ENCODE measurements at regions not wholly inside any gene's neighbourhood (a gene's known extent, or its start where the extent isn't known, plus 50 kb on each side); places are given as distances from the start of the nearest gene placed in this dataset.

- no peak for DNase-seq (ENCODE audit: low spot score)
- no peak for TF ChIP-seq CTCF (IDR thresholded peaks at IDR 0.05; ENCODE audit: extremely low read depth, missing control alignments)
Measured at GRCh38 chr3:162677475-162677874, 1180.9 kb downstream of the OTOL1 start.

DNA sequence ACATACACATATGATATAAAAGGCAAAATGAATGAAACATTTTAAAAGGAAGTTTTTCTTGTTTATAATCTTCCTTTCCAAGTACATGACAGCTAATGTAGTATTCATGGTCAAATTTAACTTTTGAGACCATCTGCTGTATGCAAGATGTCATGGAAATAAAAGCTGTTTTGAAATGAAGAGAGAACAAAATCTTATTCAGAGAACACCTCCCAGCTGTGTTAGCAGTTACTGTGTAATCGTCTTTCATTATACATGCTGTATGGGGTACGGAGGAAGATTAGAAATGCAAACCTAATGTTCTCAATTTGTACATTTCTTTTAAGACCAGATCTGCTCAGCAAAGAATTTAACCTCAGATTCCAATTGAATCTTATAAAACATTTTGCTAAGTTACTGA, 1182.3 kb downstream of the OTOL1 start:
- DNase-seq (ENCODE audit: low spot score), result no peak
- no peak for TF ChIP-seq CTCF (IDR thresholded peaks at IDR 0.05; ENCODE audit: extremely low read depth, missing control alignments)

DNA sequence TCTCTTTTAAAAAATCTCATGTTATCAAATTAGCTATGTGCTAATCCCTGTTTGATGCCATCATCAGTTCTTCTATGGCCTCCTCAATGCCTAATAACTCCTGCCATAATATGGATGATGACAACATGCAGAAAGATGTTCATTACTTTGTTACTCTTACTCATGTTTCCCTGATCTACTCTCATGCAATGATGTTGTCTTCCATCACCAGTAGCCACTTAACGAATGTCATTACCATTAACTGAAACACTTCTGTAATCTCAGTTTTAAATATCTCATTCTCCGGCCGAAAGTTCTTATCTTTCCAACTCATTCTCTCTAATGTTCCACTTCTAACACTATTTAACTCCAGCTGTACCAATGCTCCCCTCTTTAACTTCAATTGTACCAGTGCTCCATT, 1187.7 kb downstream of the OTOL1 start:
- TF ChIP-seq CTCF (IDR thresholded peaks at IDR 0.05; ENCODE audit: extremely low read depth, missing control alignments), result no peak

GRCh38 chr3:162699291-162699690, 1202.7 kb downstream of the OTOL1 start:
- no peak for DNase-seq (ENCODE audit: low spot score)
- TF ChIP-seq CTCF (IDR thresholded peaks at IDR 0.05; ENCODE audit: extremely low read depth, missing control alignments), result no peak

More for the DNA sequence above, 1187.7 kb downstream of the OTOL1 start:
- DNase-seq (ENCODE audit: low spot score), result no peak

- no peak for DNase-seq (ENCODE audit: low spot score)
- no peak for TF ChIP-seq CTCF (IDR thresholded peaks at IDR 0.05; ENCODE audit: extremely low read depth, missing control alignments)
Measured at GRCh38 chr3:162701211-162701610, 1204.6 kb downstream of the OTOL1 start.

GRCh38 chr3:162702768-162703385, 1206.3 kb downstream of the OTOL1 start:
- DNase-seq (ENCODE audit: low spot score), result no peak
- TF ChIP-seq CTCF (IDR thresholded peaks at IDR 0.05; ENCODE audit: extremely low read depth, missing control alignments), result no peak

DNA sequence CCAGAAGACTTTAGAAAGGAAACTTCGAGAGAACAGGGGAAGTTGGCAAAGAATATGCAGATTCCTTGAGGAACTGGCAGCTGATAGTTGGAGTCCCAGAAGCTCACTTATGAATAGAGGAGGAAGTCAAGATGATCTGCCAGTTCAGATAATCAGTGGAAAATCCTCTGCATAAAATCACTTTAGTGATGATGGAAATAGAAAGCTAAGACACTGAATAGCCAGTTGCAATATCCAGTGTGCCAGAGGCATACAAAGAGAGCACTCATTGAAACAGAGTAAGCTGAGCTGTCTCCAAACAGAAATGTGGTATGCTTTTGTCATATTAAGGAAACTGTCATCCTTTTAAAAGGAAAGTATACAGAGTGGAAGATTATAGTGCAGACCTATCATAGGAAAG, 1207.6 kb downstream of the OTOL1 start:
- no peak for DNase-seq (ENCODE audit: low spot score)
- no peak for TF ChIP-seq CTCF (IDR thresholded peaks at IDR 0.05; ENCODE audit: extremely low read depth, missing control alignments)
